Lower leg skin (tissue), 4 donors: ENCODE measurements at regions not wholly inside any gene's neighbourhood (a gene's known extent, or its start where the extent isn't known, plus 50 kb on each side); places are given as distances from the start of the nearest gene placed in this dataset.
A peak's percentile ranks its signal among the peaks of the same experiment; 100 is the strongest.

Experiments used
- DNase-seq, 2 donors: peaks; one replicate each; pipeline ENCODE4 v3.0.0-alpha.2; 2019; ENCODE audit warnings: low spot score in 2 of 2
- H3K4me3 ChIP-seq: fragments of 200-600 bp; sonication (generic); 2 replicates; pipeline ENCODE4 v1.5.1; 2017; ENCODE audit warnings: mild to moderate bottlenecking, low read depth; ENCODE audit not compliant: poor library complexity, severe bottlenecking
- POLR2A ChIP-seq, 2 donors: fragments of 450-650 bp; IDR thresholded peaks; one replicate each; pipeline ENCODE4 v1.6.1; 2016 to 2017; ENCODE audit warnings: antibody characterized with exemption in 2 of 2, mild to moderate bottlenecking in 1 of 2, moderate library complexity in 1 of 2
- WGBS, 2 donors: methylation state at CpG; one replicate each; pipeline ENCODE4 v1.1.5; 2018; 5-methylcytosine and 5-hydroxymethylcytosine counted together
- intact Hi-C: fragments of 100-400 bp; cut with DNase I; formaldehyde crosslinking; loops from one replicate; pipeline ENCODE4 v1.15.0; 2023; ENCODE audit warnings: low total_unique reads
- TF ChIP-seq, protein P1 (sequence below), 3 donors: fragments of 450-650 bp; IDR thresholded peaks; one replicate each; pipeline ENCODE4 v1.5.1; 2016; ENCODE audit warnings: antibody characterized with exemption in 3 of 3, mild to moderate bottlenecking in 3 of 3, moderate library complexity in 2 of 3

DNA sequence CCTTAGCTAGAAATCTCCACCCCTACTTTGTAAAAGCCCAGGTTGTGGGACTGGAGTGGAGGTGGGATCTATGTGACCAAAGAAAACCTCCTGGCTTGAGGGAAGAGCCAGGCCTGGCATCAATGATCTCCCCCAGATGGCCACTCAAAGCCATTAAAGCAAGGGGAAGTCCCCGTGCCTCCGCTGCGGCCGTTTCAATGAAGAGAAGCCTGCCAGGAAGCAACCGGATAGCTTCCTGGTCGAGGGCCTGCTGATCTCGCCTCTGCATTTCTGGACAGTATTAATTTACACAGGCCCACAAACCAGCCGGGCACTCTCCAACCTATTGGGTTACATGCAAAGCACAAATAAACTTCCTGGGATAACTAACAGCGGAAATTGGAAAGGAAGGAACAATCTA, 160.5 kb upstream of the MSX2 start:
- peak in 1 of 2 donors; percentile 66 for DNase-seq
- intact Hi-C loops: no loop called here
- no peak overlapping the region for H3K4me3 ChIP-seq
- WGBS, 2 donors: 52 to 69% methylated on average over 9 of the region's 9 CpGs
- no peak for TF ChIP-seq POLR2A (IDR thresholded peaks at IDR 0.05)
- TF ChIP-seq, protein P1, sequence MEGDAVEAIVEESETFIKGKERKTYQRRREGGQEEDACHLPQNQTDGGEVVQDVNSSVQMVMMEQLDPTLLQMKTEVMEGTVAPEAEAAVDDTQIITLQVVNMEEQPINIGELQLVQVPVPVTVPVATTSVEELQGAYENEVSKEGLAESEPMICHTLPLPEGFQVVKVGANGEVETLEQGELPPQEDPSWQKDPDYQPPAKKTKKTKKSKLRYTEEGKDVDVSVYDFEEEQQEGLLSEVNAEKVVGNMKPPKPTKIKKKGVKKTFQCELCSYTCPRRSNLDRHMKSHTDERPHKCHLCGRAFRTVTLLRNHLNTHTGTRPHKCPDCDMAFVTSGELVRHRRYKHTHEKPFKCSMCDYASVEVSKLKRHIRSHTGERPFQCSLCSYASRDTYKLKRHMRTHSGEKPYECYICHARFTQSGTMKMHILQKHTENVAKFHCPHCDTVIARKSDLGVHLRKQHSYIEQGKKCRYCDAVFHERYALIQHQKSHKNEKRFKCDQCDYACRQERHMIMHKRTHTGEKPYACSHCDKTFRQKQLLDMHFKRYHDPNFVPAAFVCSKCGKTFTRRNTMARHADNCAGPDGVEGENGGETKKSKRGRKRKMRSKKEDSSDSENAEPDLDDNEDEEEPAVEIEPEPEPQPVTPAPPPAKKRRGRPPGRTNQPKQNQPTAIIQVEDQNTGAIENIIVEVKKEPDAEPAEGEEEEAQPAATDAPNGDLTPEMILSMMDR (IDR thresholded peaks at IDR 0.05): no peak

DNA sequence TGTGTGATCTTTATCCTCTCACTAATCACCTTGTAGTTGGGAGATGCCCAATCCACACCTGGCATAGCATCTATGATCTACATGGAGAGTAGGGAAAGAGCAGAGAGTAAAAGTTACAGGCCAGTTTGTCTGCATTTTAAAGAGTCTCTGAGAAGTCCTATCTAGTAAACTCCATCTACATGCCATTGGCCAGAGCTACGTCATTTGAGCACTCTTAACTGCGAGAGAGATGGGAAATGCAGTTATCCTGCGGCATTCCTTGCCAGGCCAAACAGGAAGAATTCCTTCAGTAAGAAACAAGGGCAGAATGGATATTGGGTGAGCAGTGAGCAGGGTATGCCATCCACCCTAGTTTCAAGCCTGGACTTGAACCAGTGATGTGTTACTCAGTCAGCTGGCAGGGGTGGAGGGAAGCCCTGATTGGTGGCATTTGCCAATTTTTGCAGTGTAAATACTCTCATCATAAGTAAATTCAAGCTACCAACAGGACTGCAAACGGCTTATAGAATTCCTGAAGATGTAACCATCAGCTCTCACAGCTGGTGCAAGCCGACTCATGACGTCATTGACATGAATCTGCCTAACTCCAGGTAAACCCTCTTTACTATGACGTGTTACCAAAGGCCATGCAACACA, 156.8 kb upstream of the MSX2 start:
- WGBS, 2 donors: 50 to 67% methylated on average over 7 of the region's 7 CpGs
- peak in 1 of 2 donors; percentile 6 for DNase-seq

DNA sequence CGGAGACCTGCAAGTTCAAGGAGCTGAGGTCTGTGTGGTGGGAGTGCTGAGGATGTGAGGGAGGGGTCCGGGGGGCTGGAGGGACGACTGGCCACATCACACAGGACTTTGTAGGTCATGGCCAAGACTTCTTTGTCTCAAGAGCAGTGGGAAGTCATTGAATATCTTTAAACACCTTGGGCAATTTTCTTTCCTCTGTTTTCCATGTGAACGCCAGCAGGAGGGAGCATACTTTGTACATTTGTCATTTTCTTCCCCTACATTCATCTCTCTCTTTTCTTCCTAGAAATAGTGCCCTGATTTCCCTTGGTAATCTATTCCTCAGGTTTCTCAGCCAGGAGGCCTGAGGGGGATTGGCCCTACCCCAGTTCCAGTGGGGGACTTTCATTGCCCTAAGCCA, 153.7 kb upstream of the MSX2 start:
- TF ChIP-seq POLR2A (IDR thresholded peaks at IDR 0.05): no peak
- TF ChIP-seq, protein P1 (IDR thresholded peaks at IDR 0.05): no peak
- WGBS, 2 donors: 83 to 90% methylated on average over 4 of the region's 4 CpGs
- intact Hi-C loops: no loop called here

More for the DNA sequence above, 156.8 kb upstream of the MSX2 start:
- intact Hi-C loops: no loop called here
- TF ChIP-seq, protein P1 (IDR thresholded peaks at IDR 0.05): no peak
- no peak for TF ChIP-seq POLR2A (IDR thresholded peaks at IDR 0.05)
- H3K4me3 ChIP-seq: no peak overlapping the region

DNA sequence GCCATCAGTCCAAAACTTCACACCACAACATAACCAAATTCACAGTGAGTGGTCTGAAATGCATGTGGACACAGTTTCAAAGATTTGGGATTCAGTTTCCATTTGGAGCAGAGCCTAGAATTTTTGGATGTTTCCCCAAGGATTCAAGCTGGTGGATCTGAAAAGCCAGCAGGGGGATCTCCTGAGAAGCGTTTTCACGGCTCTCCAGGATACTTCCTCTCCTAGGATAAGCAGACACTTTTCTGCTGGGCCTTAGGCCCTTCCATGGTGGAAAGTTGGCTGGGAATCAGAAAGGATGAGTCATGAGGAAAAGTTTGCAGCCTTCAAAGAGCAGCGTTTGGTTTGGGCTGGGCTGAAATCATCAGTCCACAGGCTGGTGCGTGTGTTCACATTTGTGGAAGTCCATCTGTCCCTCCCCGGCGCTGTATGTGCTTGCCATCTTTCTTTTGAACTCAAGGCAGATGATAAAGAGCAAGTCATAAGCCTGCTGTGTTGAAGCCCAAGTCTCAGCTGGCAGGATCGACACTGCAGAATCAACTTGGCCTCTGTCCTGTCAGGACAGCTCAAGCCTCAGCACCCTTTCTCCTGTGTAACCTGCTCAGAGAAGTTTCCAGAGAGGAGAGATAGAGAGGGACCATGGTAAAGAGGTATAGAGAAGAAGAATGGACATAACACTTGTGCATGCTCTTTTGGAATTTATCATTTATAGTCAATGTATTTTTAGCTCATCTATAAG, 152.6 kb upstream of the MSX2 start:
- WGBS, 2 donors: 8 to 12% methylated on average over 7 of the region's 7 CpGs
- intact Hi-C loops: no loop called here
- TF ChIP-seq, protein P1 (IDR thresholded peaks at IDR 0.05): no peak
- TF ChIP-seq POLR2A (IDR thresholded peaks at IDR 0.05): no peak
- no peak overlapping the region for H3K4me3 ChIP-seq
- DNase-seq: peak; percentile 70 to 84

More for the DNA sequence above, 153.7 kb upstream of the MSX2 start:
- no peak for DNase-seq
- H3K4me3 ChIP-seq: no peak overlapping the region

DNA sequence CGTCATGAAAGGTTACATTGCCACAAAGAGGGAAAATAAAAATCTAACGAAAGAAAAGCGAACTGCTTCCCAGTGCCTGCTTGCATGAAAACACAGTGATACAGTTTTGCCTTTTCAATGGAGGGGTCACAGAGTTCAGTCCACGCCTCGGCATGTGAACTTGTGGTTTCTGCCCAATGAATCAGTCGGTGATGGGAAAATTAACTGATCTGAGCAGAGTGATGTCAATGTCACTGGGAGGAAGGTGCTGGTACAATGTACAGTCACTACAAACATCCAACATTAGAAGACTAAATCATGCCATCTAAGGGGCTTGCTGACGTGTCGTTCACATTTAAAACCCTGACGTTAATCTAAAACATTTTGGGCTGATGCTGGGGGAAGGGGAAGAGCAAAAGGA, 151.8 kb upstream of the MSX2 start:
- WGBS, 2 donors: 82 to 85% methylated on average over 9 of the region's 9 CpGs
- no peak overlapping the region for H3K4me3 ChIP-seq
- no peak for DNase-seq
- intact Hi-C loops: no loop called here
- TF ChIP-seq POLR2A (IDR thresholded peaks at IDR 0.05): no peak
- TF ChIP-seq, protein P1 (IDR thresholded peaks at IDR 0.05): no peak
